ENCODE measurements at regions not wholly inside any gene's neighbourhood (a gene's known extent, or its start where the extent isn't known, plus 50 kb on each side); places are given as distances from the start of the nearest gene placed in this dataset.

DNA sequence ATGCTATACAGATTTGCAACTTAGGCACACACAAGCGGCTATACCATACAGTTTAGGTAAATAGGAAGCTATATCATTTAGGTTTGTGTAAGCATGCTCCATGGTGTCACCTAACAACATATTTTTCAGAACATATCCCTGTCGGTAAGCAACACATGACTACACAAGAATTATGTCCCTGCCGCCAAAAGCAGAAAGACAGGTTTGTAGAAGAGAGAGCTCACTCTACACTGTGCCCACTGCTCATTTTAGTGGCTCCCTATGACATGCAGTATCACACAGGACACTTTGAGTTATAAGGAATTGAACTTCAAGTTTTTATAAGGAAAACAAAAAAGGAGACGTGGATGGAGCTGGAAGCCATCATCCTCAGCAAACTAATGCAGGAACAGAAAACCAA is 132.5 kb upstream of the KAZN start:
- TF ChIP-seq, protein P1, sequence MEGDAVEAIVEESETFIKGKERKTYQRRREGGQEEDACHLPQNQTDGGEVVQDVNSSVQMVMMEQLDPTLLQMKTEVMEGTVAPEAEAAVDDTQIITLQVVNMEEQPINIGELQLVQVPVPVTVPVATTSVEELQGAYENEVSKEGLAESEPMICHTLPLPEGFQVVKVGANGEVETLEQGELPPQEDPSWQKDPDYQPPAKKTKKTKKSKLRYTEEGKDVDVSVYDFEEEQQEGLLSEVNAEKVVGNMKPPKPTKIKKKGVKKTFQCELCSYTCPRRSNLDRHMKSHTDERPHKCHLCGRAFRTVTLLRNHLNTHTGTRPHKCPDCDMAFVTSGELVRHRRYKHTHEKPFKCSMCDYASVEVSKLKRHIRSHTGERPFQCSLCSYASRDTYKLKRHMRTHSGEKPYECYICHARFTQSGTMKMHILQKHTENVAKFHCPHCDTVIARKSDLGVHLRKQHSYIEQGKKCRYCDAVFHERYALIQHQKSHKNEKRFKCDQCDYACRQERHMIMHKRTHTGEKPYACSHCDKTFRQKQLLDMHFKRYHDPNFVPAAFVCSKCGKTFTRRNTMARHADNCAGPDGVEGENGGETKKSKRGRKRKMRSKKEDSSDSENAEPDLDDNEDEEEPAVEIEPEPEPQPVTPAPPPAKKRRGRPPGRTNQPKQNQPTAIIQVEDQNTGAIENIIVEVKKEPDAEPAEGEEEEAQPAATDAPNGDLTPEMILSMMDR (IDR thresholded peaks at IDR 0.05) = no peak
- TF ChIP-seq EZH2 (IDR thresholded peaks at IDR 0.05; ENCODE audit: borderline replicate concordance, insufficient read depth, low read depth, low read length, poor library complexity, severe bottlenecking) = no peak

Data from B cell (primary cell).